Spleen (tissue), 11 donors: ENCODE measurements at regions not wholly inside any gene's neighbourhood (a gene's known extent, or its start where the extent isn't known, plus 50 kb on each side); places are given as distances from the start of the nearest gene placed in this dataset.

Source experiments
- DNase-seq: peaks from one replicate; pipeline ENCODE4 v3.0.0-alpha.2; 2020
- H3K27ac ChIP-seq, 8 donors: fragments of 200-600 bp; sonication (generic) in 7 of 8; 1 replicate in 4 of 8; 2 replicates in 4 of 8; pipeline versions ENCODE4 v1.5.0 to v1.8.0; 2016 to 2021; ENCODE audit warnings: inconsistent platforms in 4 of 8, mild to moderate bottlenecking in 4 of 8, moderate library complexity in 1 of 8
- H3K27me3 ChIP-seq, 7 donors: fragments of 200-600 bp; sonication (generic) in 6 of 7; replicated peaks in 1 of 7; 1 replicate in 4 of 7; 2 replicates in 3 of 7; pipeline versions ENCODE4 v1.5.0 to v1.8.0; 2016 to 2021; ENCODE audit warnings: inconsistent platforms in 3 of 7, mild to moderate bottlenecking in 1 of 7
- H3K36me3 ChIP-seq, 6 donors: fragments of 200-600 bp; sonication (generic) in 5 of 6; 1 replicate in 4 of 6; 2 replicates in 2 of 6; pipeline versions ENCODE4 v1.5.0 to v1.8.0; 2016 to 2021; ENCODE audit warnings: inconsistent platforms in 2 of 6
- H3K4me1 ChIP-seq, 6 donors: fragments of 200-600 bp; sonication (generic) in 5 of 6; 1 replicate in 3 of 6; 2 replicates in 3 of 6; pipeline versions ENCODE4 v1.5.0 to v1.8.0; 2016 to 2021; ENCODE audit warnings: inconsistent platforms in 3 of 6
- H3K4me3 ChIP-seq, 8 donors: fragments of 200-600 bp; sonication (generic) in 7 of 8; 1 replicate in 4 of 8; 2 replicates in 4 of 8; pipeline versions ENCODE4 v1.5.0 to v1.8.0; 2016 to 2021; ENCODE audit warnings: inconsistent platforms in 4 of 8, mild to moderate bottlenecking in 4 of 8, moderate library complexity in 2 of 8
- H3K9me3 ChIP-seq, 8 donors: fragments of 200-600 bp; sonication (generic) in 7 of 8; 1 replicate in 4 of 8; 2 replicates in 4 of 8; pipeline versions ENCODE4 v1.5.0 to v1.8.0; 2016 to 2021; ENCODE audit warnings: inconsistent platforms in 4 of 8
- POLR2A ChIP-seq, 3 donors: fragments of 450-650 bp; IDR thresholded peaks; one replicate each; pipeline ENCODE4 v1.5.1; 2017; ENCODE audit warnings: antibody characterized with exemption in 3 of 3, mild to moderate bottlenecking in 1 of 3
- POLR2AphosphoS5 ChIP-seq, 3 donors: sonication (generic); formaldehyde crosslinking; IDR thresholded peaks; one replicate each; pipeline ENCODE4 v1.5.1; 2017; ENCODE audit warnings: antibody characterized with exemption in 3 of 3
- WGBS, 5 donors: extraction: QIAGEN DNeasy Blood & Tissue Kit in 3 of 5; methylation state at CpG; one replicate each; pipeline versions ENCODE4 v1.1.5 to v1.1.7; 2013 to 2018; 5-methylcytosine and 5-hydroxymethylcytosine counted together
- intact Hi-C: fragments of 100-400 bp; cut with DNase I; formaldehyde crosslinking; loops from one replicate; pipeline ENCODE4 v1.15.0; 2023; ENCODE audit warnings: low total_unique reads
- TF ChIP-seq, protein P1 (sequence below), 11 experiments: fragments of 200-600 bp in 7 of 11; fragments of 450-650 bp in 4 of 11; sonication (generic) in 4 of 11; IDR thresholded peaks in 8 of 11; conservative IDR thresholded peaks in 3 of 11; 1 replicate in 7 of 11; 2 replicates in 4 of 11; pipeline versions ENCODE4 v1.4.0 to v1.8.0; 2016 to 2021; ENCODE audit warnings: antibody characterized with exemption in 11 of 11, inconsistent platforms in 4 of 11, mild to moderate bottlenecking in 1 of 11
- donor health status: healthy with polysubstance abuse.
- donor health status: DM: no; HTN: no; CAD: no; lungs with moderate emphysema.
- donor health status: DM: no; HTN: no; CAD: no.
- donor health status: Bipolar disorder and iron deficiency.
- donor health status: healthy.
- donor health status: DM: no; HTN: no; CAD: no.
- donor health status: DM: yes; HTN: yes; CAD: no.

DNA sequence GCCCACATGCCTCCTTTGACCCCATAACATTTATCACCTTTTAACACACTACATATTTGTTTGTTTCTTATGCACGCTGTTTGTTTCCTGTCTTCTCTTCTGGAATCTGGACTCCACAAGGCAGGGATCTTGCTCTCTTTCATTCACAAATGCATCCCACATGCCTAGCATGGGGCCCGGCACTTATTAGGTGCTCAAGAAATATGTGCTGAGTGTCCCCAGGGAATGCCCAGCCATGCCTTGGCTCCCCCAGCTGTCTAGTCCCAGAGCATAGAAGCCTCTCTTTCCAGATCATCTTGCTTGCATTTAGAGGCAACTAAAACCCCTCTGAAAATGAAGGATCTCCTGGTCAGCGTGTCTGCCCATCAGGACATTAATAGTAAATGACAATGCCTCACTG, 283.7 kb downstream of the CBLN1 start:
- 73 to 84% (median 78%) methylated on average over 2 to 3 of the region's 3 CpGs for WGBS, 5 donors
- TF ChIP-seq, protein P1, sequence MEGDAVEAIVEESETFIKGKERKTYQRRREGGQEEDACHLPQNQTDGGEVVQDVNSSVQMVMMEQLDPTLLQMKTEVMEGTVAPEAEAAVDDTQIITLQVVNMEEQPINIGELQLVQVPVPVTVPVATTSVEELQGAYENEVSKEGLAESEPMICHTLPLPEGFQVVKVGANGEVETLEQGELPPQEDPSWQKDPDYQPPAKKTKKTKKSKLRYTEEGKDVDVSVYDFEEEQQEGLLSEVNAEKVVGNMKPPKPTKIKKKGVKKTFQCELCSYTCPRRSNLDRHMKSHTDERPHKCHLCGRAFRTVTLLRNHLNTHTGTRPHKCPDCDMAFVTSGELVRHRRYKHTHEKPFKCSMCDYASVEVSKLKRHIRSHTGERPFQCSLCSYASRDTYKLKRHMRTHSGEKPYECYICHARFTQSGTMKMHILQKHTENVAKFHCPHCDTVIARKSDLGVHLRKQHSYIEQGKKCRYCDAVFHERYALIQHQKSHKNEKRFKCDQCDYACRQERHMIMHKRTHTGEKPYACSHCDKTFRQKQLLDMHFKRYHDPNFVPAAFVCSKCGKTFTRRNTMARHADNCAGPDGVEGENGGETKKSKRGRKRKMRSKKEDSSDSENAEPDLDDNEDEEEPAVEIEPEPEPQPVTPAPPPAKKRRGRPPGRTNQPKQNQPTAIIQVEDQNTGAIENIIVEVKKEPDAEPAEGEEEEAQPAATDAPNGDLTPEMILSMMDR (IDR thresholded peaks at IDR 0.05 in 8 of 11, conservative IDR thresholded peaks at IDR 0.05 in 3 of 11): no peak
- TF ChIP-seq POLR2AphosphoS5 (IDR thresholded peaks at IDR 0.05) (no peak), POLR2A (IDR thresholded peaks at IDR 0.05) (no peak)
- no peak for DNase-seq
- H3K27me3 ChIP-seq: peaks cover 0 to 13% (median 0%) of the 10 kb centered on the region in 7 donors
- H3K4me1 ChIP-seq: no peaks in the 10 kb centered on the region
- intact Hi-C loops: no loop called here
- H3K27ac ChIP-seq: no peak overlapping the region
- H3K4me3 ChIP-seq: no peak overlapping the region
- H3K9me3 ChIP-seq: no peaks in the 10 kb centered on the region
- H3K36me3 ChIP-seq: no peaks in the 10 kb centered on the region

DNA sequence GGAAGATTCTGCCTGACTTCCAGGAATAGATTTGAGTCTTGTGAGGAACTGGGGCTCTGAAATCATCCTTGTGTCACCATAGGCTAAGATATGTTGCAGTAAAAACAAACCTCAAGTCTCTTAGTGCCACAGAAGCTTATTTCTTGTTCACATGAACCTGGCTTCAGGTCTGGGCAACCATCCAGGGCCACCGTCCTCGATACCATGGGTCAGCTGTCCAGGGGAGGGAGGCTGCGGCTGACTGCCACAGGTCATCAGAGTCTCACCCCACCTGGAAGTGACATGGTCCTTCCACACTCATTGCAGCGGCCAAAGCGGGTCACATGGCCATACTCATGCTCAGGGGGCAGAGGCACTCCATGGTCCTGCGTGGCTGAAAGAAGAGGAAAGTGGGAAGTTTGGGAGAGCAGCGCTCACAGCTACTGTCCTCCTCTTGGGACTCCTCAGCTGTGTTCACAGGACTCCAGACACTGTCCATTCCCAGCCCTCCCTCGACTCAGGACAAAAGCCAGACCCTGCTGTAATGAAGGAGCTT, 284.5 kb downstream of the CBLN1 start:
- TF ChIP-seq POLR2AphosphoS5 (IDR thresholded peaks at IDR 0.05) (no peak), POLR2A (IDR thresholded peaks at IDR 0.05) (no peak)
- TF ChIP-seq, protein P1 (IDR thresholded peaks at IDR 0.05 in 8 of 11, conservative IDR thresholded peaks at IDR 0.05 in 3 of 11): no peak
- no peak overlapping the region for H3K27ac ChIP-seq

DNA sequence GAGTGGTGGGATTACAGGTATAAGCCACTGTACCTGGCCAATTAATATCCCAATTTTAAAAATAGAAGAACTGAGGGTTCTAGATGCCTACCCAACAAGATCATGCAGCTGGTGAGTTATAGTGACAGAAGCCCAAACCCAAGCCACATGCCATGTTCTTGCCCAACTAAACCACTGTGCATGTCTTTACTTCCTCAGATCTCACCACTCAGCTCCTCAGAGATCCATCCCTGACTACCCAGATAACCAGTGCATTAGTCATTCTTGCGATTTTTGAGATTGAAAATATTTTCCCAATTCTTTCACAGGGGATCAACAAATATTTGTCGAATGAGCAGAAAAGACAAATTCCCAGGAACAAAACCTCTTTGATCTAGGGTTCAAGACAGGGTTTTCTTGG, 303.1 kb downstream of the CBLN1 start:
- peaks cover 0 to 10% (median 0%) of the 10 kb centered on the region in 8 donors for H3K9me3 ChIP-seq
- intact Hi-C loops: no loop called here
- TF ChIP-seq POLR2A (IDR thresholded peaks at IDR 0.05): no peak
- TF ChIP-seq, protein P1 (IDR thresholded peaks at IDR 0.05 in 8 of 11, conservative IDR thresholded peaks at IDR 0.05 in 3 of 11): no peak
- no peak for TF ChIP-seq POLR2AphosphoS5 (IDR thresholded peaks at IDR 0.05)
- H3K27me3 ChIP-seq: no peaks in the 10 kb centered on the region
- H3K4me3 ChIP-seq: no peak overlapping the region
- DNase-seq: no peak
- 87 to 96% (median 91%) methylated on average over 2 of the region's 2 CpGs for WGBS, 5 donors
- no peak overlapping the region for H3K27ac ChIP-seq
- H3K36me3 ChIP-seq: no peaks in the 10 kb centered on the region
- H3K4me1 ChIP-seq: no peaks in the 10 kb centered on the region

More for the DNA sequence above, 284.5 kb downstream of the CBLN1 start:
- Histone ChIP-seq H3K4me3 (no peak overlapping the region), H3K4me1 (no peaks in the 10 kb centered on the region), H3K36me3 (no peaks in the 10 kb centered on the region), H3K27me3 (peaks cover 0 to 13% (median 0%) of the 10 kb centered on the region in 7 donors), H3K9me3 (peaks cover 0 to 5% (median 0%) of the 10 kb centered on the region in 8 donors)
- intact Hi-C loops: no loop called here
- WGBS, 5 donors: 68 to 86% (median 78%) methylated on average over 4 to 8 of the region's 8 CpGs
- no peak for DNase-seq

DNA sequence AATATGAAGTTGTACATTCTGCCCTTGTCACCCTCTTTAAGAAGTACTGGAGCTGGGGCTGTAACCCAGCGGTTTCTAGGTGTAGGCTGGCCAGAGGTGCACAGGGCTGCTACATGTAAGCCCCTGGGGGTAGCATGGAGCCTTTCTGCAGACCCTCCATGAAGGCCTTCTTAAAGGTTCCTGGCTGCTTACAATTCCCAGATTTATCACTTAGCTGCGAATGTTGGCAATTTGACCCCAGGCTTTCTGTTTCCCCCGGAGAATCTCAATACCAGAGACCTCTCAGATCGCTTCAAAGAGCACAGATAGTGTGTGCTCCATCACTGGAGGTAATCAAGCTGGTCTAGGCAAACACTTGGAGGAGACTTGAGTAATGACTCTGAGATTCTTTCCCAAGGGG, 309.4 kb downstream of the CBLN1 start:
- TF ChIP-seq, protein P1 (IDR thresholded peaks at IDR 0.05 in 8 of 11, conservative IDR thresholded peaks at IDR 0.05 in 3 of 11): no peak
- TF ChIP-seq POLR2A (IDR thresholded peaks at IDR 0.05): no peak
- TF ChIP-seq POLR2AphosphoS5 (IDR thresholded peaks at IDR 0.05): no peak
- no peak for DNase-seq
- WGBS, 5 donors: 66 to 88% (median 71%) methylated on average over 4 of the region's 4 CpGs
- intact Hi-C loops: no loop called here
- Histone ChIP-seq H3K27me3 (no peaks in the 10 kb centered on the region), H3K36me3 (no peaks in the 10 kb centered on the region), H3K4me1 (no peaks in the 10 kb centered on the region), H3K9me3 (no peaks in the 10 kb centered on the region), H3K4me3 (no peak overlapping the region), H3K27ac (no peak overlapping the region)
